Adrenal gland (tissue), 5 donors: ENCODE measurements at regions not wholly inside any gene's neighbourhood (a gene's known extent, or its start where the extent isn't known, plus 50 kb on each side); places are given as distances from the start of the nearest gene placed in this dataset.

Experiments used
- CTCF ChIP-seq, 6 experiments: fragments of 450-650 bp in 4 of 6; fragments of 200-600 bp in 2 of 6; sonication (generic) in 1 of 6; IDR thresholded peaks; 1 replicate in 5 of 6; 2 replicates in 1 of 6; pipeline versions ENCODE4 v1.5.1 to v1.8.0; 2016 to 2021; ENCODE audit warnings: antibody characterized with exemption in 6 of 6, mild to moderate bottlenecking in 2 of 6, moderate library complexity in 1 of 6
- POLR2A ChIP-seq, 2 donors: fragments of 450-650 bp; IDR thresholded peaks; one replicate each; pipeline ENCODE4 v1.6.1; 2017; ENCODE audit warnings: antibody characterized with exemption in 2 of 2, mild to moderate bottlenecking in 2 of 2, moderate library complexity in 1 of 2
- donor health status: DM: no; HTN: no; CAD: no.

- TF ChIP-seq CTCF (IDR thresholded peaks at IDR 0.05) (no peak), POLR2A (IDR thresholded peaks at IDR 0.05) (no peak)
Observed at GRCh38 chr9:1956958-1957357, 58.2 kb upstream of the SMARCA2 start.
